ENCODE measurements at regions not wholly inside any gene's neighbourhood (a gene's known extent, or its start where the extent isn't known, plus 50 kb on each side); places are given as distances from the start of the nearest gene placed in this dataset.

DNA sequence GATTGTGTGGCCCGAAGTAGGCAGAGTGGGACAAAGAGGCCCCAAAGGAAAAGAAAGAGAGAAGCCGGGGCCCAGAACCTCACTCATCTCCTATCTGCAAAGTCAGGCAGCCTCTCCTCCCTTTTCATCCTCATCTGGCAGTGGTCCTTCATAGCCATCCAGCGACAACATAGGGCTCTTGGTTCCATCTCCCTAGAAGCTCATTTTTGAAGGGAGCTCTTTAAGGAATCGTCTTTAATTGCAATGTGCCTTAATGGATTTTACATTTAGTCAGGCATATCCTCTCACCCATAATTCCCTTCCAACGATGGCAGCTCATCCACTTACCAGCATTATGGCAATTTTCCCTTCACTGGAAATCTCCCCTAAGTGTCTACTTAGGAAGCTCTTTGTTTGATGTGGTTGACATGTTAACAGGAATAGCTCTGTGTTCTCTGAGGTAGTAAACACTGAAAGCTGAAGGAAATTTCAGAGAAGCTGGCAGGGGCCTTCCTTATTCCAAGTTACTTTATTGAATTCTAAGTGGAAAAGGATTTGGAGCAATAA, 780.6 kb downstream of the TSN start:
- no peak for DNase-seq (ENCODE audit: extremely low spot score)
- POLR2A ChIA-PET = no interaction called here
- CTCF ChIA-PET = no interaction called here
- TF ChIP-seq NFRKB (IDR thresholded peaks at IDR 0.05) = no peak
- TF ChIP-seq L3MBTL2 (conservative IDR thresholded peaks at IDR 0.05) = no peak
- TF ChIP-seq TARDBP (IDR thresholded peaks at IDR 0.05) = no peak
- TF ChIP-seq ZNF384 (IDR thresholded peaks at IDR 0.05) = no peak
- TF ChIP-seq BHLHE40 (IDR thresholded peaks at IDR 0.05; ENCODE audit: borderline replicate concordance) = no peak
- TF ChIP-seq FOXA1 (IDR thresholded peaks at IDR 0.05) = no peak
- no peak for TF ChIP-seq CTBP1 (IDR thresholded peaks at IDR 0.05; ENCODE audit: borderline replicate concordance)
- no peak for TF ChIP-seq ARNT (IDR thresholded peaks at IDR 0.05)
- TF ChIP-seq SUZ12 (IDR thresholded peaks at IDR 0.05) = no peak
- TF ChIP-seq, protein P1, sequence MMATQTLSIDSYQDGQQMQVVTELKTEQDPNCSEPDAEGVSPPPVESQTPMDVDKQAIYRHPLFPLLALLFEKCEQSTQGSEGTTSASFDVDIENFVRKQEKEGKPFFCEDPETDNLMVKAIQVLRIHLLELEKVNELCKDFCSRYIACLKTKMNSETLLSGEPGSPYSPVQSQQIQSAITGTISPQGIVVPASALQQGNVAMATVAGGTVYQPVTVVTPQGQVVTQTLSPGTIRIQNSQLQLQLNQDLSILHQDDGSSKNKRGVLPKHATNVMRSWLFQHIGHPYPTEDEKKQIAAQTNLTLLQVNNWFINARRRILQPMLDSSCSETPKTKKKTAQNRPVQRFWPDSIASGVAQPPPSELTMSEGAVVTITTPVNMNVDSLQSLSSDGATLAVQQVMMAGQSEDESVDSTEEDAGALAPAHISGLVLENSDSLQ (IDR thresholded peaks at IDR 0.05) = no peak
- TF ChIP-seq ELF4 (IDR thresholded peaks at IDR 0.05) = no peak
- no peak for TF ChIP-seq SP1 (IDR thresholded peaks at IDR 0.05)

DNA sequence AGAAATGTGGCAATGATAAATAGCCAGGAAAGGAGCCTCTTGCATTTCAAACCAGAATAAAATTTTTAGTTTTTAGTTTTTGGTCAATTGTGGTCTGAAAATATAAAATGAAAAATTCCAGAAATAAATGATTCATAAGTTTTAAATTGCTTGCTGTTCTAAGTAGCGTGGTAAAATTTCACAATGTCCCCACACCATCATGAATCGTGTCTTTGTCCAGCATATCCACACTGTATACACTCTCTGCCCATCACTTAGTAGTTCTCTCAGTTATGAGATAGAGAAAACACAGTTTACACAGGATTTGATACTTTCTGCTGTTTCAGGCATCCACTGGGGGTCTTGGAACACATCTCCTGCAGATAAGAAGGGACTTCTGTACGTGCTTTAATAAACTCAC, 783.9 kb downstream of the TSN start:
- DNase-seq (ENCODE audit: extremely low spot score) = no peak
- CTCF ChIA-PET = no interaction called here
- TF ChIP-seq L3MBTL2 (conservative IDR thresholded peaks at IDR 0.05) = no peak
- no peak for TF ChIP-seq SP1 (IDR thresholded peaks at IDR 0.05)
- TF ChIP-seq HDGF (IDR thresholded peaks at IDR 0.05; ENCODE audit: borderline replicate concordance) = no peak
- POLR2A ChIA-PET = no interaction called here

DNA sequence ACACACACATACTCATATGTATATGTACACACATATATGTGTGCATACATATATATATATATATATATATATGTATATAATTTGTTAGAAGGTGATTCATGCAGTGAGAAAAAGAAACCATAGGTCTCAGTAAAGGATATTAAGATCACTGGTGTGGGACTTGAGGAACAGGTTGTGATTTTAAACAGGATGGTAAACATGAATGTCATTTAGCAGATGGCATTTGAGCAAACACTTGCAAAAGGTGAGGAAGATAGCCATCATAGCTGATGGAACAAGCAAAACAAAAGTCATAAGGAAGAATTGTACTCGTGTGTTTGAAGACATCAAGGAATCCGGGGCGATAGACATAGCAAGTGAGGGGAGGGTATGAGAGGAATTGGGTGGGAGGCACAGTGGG, 784.5 kb downstream of the TSN start:
- ChIA-PET CTCF (no interaction called here), POLR2A (no interaction called here)
- no peak for DNase-seq (ENCODE audit: extremely low spot score)
- TF ChIP-seq, protein P1 (IDR thresholded peaks at IDR 0.05) = no peak
- TF ChIP-seq HDGF (IDR thresholded peaks at IDR 0.05; ENCODE audit: borderline replicate concordance) (no peak), FOXA1 (IDR thresholded peaks at IDR 0.05) (no peak), ARNT (IDR thresholded peaks at IDR 0.05) (no peak)

DNA sequence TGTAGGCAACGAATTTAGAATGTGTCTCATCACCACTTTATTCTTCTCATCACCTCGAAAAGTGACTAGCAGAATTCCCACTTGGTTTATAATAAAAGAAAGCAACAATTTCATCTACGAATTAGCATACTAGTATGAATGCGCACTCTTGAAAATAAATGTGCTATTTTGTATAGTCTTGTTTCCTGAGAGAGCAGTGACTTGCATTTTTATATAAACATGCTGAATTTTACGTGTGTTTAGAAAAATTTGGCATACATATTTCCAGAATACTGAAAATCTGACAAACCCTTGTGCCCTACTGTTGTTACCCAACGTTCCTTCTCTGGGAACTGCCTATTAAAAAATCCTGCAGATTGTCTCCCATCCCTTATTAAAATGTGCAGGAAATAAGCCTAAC, 786.8 kb downstream of the TSN start:
- CTCF ChIA-PET = no interaction called here
- POLR2A ChIA-PET = no interaction called here
- TF ChIP-seq ELF4 (IDR thresholded peaks at IDR 0.05) = no peak
- TF ChIP-seq FOXM1 (IDR thresholded peaks at IDR 0.05; ENCODE audit: borderline replicate concordance) = no peak
- no peak for TF ChIP-seq ARNT (IDR thresholded peaks at IDR 0.05)
- TF ChIP-seq, protein P1 (IDR thresholded peaks at IDR 0.05) = no peak
- TF ChIP-seq SP1 (IDR thresholded peaks at IDR 0.05) = no peak
- no peak for TF ChIP-seq CTBP1 (IDR thresholded peaks at IDR 0.05; ENCODE audit: borderline replicate concordance)
- no peak for DNase-seq (ENCODE audit: extremely low spot score)

DNA sequence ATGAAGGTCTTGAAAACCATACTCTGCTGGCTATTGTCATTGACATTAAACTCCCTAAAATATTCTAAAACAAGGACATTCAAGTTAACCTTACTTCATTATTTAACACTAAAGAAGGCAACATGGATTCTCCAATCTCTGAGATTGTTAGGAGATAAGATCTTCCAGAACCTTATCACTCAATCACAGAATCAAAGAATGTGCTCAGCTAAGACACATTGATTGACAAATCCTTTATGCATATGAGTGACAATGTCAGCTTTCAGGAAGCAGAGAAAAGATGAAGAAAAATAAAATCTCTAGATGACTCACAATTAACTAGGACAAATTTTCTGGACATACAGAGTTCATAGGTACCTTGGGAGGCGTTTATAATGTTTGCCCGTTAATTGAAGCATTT, 787.2 kb downstream of the TSN start:
- TF ChIP-seq L3MBTL2 (conservative IDR thresholded peaks at IDR 0.05) = no peak
- TF ChIP-seq ZNF384 (IDR thresholded peaks at IDR 0.05) = no peak
- TF ChIP-seq HDGF (IDR thresholded peaks at IDR 0.05; ENCODE audit: borderline replicate concordance) = no peak
- TF ChIP-seq CTBP1 (IDR thresholded peaks at IDR 0.05; ENCODE audit: borderline replicate concordance) = no peak
- TF ChIP-seq NFRKB (IDR thresholded peaks at IDR 0.05) = no peak
- TF ChIP-seq TARDBP (IDR thresholded peaks at IDR 0.05) = no peak
- no peak for TF ChIP-seq SP1 (IDR thresholded peaks at IDR 0.05)
- TF ChIP-seq SUZ12 (IDR thresholded peaks at IDR 0.05) = no peak
- no peak for TF ChIP-seq ARNT (IDR thresholded peaks at IDR 0.05)
- TF ChIP-seq FOXM1 (IDR thresholded peaks at IDR 0.05; ENCODE audit: borderline replicate concordance) = no peak
- TF ChIP-seq, protein P1 (IDR thresholded peaks at IDR 0.05) = no peak
- TF ChIP-seq ELF4 (IDR thresholded peaks at IDR 0.05) = no peak
- no peak for TF ChIP-seq BHLHE40 (IDR thresholded peaks at IDR 0.05; ENCODE audit: borderline replicate concordance)
- no peak for TF ChIP-seq LEF1 (IDR thresholded peaks at IDR 0.05; ENCODE audit: borderline replicate concordance)
- TF ChIP-seq FOXK2 (IDR thresholded peaks at IDR 0.05) = no peak
- TF ChIP-seq FOXA1 (IDR thresholded peaks at IDR 0.05) = no peak
- ChIA-PET POLR2A (no interaction called here), CTCF (no interaction called here)
- DNase-seq (ENCODE audit: extremely low spot score) = no peak

DNA sequence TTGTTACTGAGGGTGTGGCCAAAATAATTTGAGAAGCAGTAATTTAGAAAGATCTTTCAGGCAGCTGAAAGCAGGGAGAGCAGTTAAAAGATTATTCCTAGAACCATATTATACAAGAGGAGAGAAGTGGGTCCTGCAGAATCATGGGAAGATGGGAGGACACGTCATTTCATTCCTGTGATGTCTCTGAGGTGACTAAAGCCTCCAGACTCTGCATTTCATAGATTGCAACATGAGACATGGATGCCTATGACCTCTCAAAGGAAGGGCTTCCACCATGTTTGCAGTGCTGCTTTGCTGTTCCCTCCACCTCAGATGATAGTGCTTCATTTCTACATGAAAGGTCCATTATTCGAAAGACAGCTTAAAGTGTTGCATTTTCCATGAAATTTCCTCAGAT, 788.4 kb downstream of the TSN start:
- POLR2A ChIA-PET = no interaction called here
- CTCF ChIA-PET = no interaction called here
- no peak for DNase-seq (ENCODE audit: extremely low spot score)
- TF ChIP-seq FOXK2 (IDR thresholded peaks at IDR 0.05) (no peak), SP1 (IDR thresholded peaks at IDR 0.05) (no peak), FOXA1 (IDR thresholded peaks at IDR 0.05) (no peak), L3MBTL2 (conservative IDR thresholded peaks at IDR 0.05) (no peak)

DNA sequence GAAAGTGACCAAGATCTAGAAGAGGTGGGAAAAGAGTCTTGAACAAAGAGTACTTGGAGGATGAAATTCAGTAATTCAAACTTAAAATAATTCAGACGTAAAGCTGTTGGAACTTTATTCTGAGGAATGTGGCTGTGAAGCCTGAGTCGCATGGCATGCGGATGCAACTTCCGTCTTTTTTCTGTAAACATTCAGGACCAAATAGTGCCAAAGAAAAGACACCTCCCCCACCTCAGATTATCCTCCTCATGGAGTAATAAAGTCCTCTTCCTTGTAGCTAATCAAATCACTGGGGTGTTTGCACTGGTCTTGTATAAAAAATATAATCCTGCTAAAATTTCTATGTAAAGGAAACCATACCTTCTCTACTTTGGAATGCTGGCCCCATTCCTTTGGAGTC, 790.4 kb downstream of the TSN start:
- DNase-seq (ENCODE audit: extremely low spot score) = no peak
- ChIA-PET POLR2A (no interaction called here), CTCF (no interaction called here)
- TF ChIP-seq FOXM1 (IDR thresholded peaks at IDR 0.05; ENCODE audit: borderline replicate concordance) (no peak), ZNF384 (IDR thresholded peaks at IDR 0.05) (no peak), CTBP1 (IDR thresholded peaks at IDR 0.05; ENCODE audit: borderline replicate concordance) (no peak), FOXA1 (IDR thresholded peaks at IDR 0.05) (no peak), ARNT (IDR thresholded peaks at IDR 0.05) (no peak), SUZ12 (IDR thresholded peaks at IDR 0.05) (no peak), NFRKB (IDR thresholded peaks at IDR 0.05) (no peak)

Data from HEK293T (cell line).